Ovary (tissue), 7 donors: ENCODE measurements at regions not wholly inside any gene's neighbourhood (a gene's known extent, or its start where the extent isn't known, plus 50 kb on each side); places are given as distances from the start of the nearest gene placed in this dataset.

Source experiments
- DNase-seq, 5 donors: peaks; one replicate each; pipeline ENCODE4 v3.0.0-alpha.2; 2019 to 2020
- H3K27ac ChIP-seq, 2 donors: fragments of 200-600 bp; one replicate each; pipeline versions ENCODE4 v1.5.1 to v1.8.0; 2019 to 2022
- H3K27me3 ChIP-seq: fragments of 200-600 bp; one replicate; pipeline ENCODE4 v1.8.0; 2022
- H3K36me3 ChIP-seq: fragments of 200-600 bp; sonication (generic); one replicate; pipeline ENCODE4 v1.5.1; 2019
- H3K4me1 ChIP-seq: one replicate; pipeline ENCODE4 v1.8.1; 2013; ENCODE audit warnings: mild to moderate bottlenecking, moderate library complexity; ENCODE audit not compliant: insufficient read depth
- H3K4me3 ChIP-seq: fragments of 200-600 bp; sonication (generic); one replicate; pipeline ENCODE4 v1.5.1; 2017
- H3K9me3 ChIP-seq, 2 donors: fragments of 200-600 bp in 1 of 2; sonication (generic) in 1 of 2; one replicate each; pipeline versions ENCODE4 v1.5.1 to v1.8.1; 2013 to 2019; ENCODE audit warnings: mild to moderate bottlenecking in 1 of 2, moderate library complexity in 1 of 2
- EP300 ChIP-seq: sonication (generic); formaldehyde crosslinking; IDR thresholded peaks from one replicate; pipeline ENCODE4 v1.6.1; 2017; ENCODE audit warnings: antibody characterized with exemption
- POLR2A ChIP-seq: fragments of 450-650 bp; IDR thresholded peaks from one replicate; pipeline ENCODE4 v1.6.1; 2017; ENCODE audit warnings: antibody characterized with exemption, mild to moderate bottlenecking, moderate library complexity
- WGBS, 3 donors: extraction: QIAGEN DNeasy Blood & Tissue Kit in 1 of 3; methylation state at CpG; one replicate each; pipeline versions ENCODE4 v1.1.5 to v1.1.7; 2013 to 2017; 5-methylcytosine and 5-hydroxymethylcytosine counted together
- intact Hi-C, 4 donors: fragments of 100-400 bp; cut with DNase I; formaldehyde crosslinking; loops; one replicate each; pipeline versions ENCODE4 v1.11.0 to v1.15.1; 2022 to 2023
- TF ChIP-seq, protein P1 (sequence below), 3 donors: fragments of 450-650 bp in 2 of 3; fragments of 200-600 bp in 1 of 3; IDR thresholded peaks; one replicate each; pipeline versions ENCODE4 v1.5.1 to v1.8.0; 2016 to 2022; ENCODE audit warnings: antibody characterized with exemption in 3 of 3, mild to moderate bottlenecking in 1 of 3
- donor health status: DM: no; HTN: no; CAD: no; lungs with moderate emphysema.
- donor health status: DM: no; HTN: no; CAD: no.
- donor health status: Bipolar disorder and iron deficiency.
- donor health status: DM: no; HTN: no; CAD: no.
- donor health status: DM: yes; HTN: yes; CAD: no.

DNA sequence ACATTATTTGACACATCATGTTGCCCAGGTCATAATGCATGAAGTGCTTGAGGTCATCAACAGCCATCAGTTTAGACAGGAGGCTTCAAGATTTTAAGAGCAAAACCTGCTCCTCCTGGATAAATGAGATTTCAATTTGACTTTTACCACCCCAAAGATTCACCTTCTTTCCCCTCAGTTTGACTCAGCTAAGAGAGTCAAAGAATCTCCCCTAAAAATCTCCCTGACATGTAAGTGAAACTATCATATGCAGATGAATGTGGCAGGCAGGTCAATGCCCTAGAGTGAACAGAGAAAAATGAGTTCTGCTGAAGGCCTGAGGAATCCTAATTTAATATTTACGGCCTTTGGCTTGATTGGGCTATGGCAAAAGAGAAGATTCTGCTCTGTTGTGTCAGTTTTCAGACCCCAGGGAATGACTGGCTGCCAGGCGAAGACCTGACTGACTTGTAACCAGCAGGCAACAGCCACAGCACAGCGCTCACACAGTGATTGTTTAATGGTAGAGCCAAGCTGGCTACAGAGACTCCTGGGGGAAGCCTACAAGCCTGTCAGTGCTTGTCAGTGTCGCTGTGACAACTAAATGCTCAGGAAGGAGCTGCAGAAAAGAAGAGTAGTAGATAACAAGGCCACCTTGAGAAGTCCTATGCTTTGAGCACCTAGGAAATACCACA lies 491.2 kb upstream of the LRRC4C start:
- no peak for TF ChIP-seq POLR2A
- no peak for TF ChIP-seq EP300
- TF ChIP-seq, protein P1, sequence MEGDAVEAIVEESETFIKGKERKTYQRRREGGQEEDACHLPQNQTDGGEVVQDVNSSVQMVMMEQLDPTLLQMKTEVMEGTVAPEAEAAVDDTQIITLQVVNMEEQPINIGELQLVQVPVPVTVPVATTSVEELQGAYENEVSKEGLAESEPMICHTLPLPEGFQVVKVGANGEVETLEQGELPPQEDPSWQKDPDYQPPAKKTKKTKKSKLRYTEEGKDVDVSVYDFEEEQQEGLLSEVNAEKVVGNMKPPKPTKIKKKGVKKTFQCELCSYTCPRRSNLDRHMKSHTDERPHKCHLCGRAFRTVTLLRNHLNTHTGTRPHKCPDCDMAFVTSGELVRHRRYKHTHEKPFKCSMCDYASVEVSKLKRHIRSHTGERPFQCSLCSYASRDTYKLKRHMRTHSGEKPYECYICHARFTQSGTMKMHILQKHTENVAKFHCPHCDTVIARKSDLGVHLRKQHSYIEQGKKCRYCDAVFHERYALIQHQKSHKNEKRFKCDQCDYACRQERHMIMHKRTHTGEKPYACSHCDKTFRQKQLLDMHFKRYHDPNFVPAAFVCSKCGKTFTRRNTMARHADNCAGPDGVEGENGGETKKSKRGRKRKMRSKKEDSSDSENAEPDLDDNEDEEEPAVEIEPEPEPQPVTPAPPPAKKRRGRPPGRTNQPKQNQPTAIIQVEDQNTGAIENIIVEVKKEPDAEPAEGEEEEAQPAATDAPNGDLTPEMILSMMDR (IDR thresholded peaks at IDR 0.05): no peak
- intact Hi-C loops: no loop called here
- no peak overlapping the region for H3K4me3 ChIP-seq
- no peak for DNase-seq
- WGBS, 3 donors: 83 to 89% (median 86%) methylated on average over 4 of the region's 4 CpGs
- H3K27me3 ChIP-seq: no peaks in the 10 kb centered on the region
- no peaks in the 10 kb centered on the region for H3K36me3 ChIP-seq
- H3K9me3 ChIP-seq: no peaks in the 10 kb centered on the region
- H3K4me1 ChIP-seq: no peaks in the 10 kb centered on the region
- no peak overlapping the region for H3K27ac ChIP-seq

DNA sequence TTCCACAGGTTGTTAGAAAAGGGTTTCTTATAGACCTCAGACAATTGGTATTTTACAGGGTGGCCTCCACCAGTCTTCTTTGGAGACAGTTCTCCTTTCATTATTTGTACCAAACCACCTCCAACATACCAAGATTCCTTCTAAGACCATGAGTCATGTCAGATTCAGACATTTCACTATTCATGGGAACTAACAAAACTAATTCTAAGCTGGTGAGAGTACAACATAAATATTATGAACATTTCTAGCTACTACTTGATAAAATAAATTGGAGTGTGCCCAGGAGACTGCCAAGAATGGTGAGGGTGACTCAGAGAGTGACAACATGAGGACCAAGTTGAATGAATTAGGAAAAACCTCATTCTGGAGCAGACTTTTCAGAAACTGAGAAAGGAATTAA lies 494.6 kb upstream of the LRRC4C start:
- Histone ChIP-seq H3K4me1 (no peaks in the 10 kb centered on the region), H3K36me3 (no peaks in the 10 kb centered on the region), H3K4me3 (no peak overlapping the region), H3K27ac (no peak overlapping the region), H3K27me3 (no peaks in the 10 kb centered on the region), H3K9me3 (no peaks in the 10 kb centered on the region)
- TF ChIP-seq POLR2A: no peak
- TF ChIP-seq, protein P1 (IDR thresholded peaks at IDR 0.05): no peak
- TF ChIP-seq EP300: no peak
- DNase-seq: no peak
- intact Hi-C loops: no loop called here

- TF ChIP-seq EP300 (no peak), POLR2A (no peak)
- TF ChIP-seq, protein P1 (IDR thresholded peaks at IDR 0.05): no peak
- WGBS, 3 donors: 85 to 88% (median 88%) methylated on average over 2 of the region's 2 CpGs
- no peak overlapping the region for H3K27ac ChIP-seq
- H3K27me3 ChIP-seq: no peaks in the 10 kb centered on the region
- H3K4me1 ChIP-seq: no peaks in the 10 kb centered on the region
- no peaks in the 10 kb centered on the region for H3K9me3 ChIP-seq
- no peak overlapping the region for H3K4me3 ChIP-seq
- DNase-seq: no peak
- intact Hi-C loops: no loop called here
- H3K36me3 ChIP-seq: no peaks in the 10 kb centered on the region
Measured at GRCh38 chr11:41955066-41955465, 495.6 kb upstream of the LRRC4C start.

DNA sequence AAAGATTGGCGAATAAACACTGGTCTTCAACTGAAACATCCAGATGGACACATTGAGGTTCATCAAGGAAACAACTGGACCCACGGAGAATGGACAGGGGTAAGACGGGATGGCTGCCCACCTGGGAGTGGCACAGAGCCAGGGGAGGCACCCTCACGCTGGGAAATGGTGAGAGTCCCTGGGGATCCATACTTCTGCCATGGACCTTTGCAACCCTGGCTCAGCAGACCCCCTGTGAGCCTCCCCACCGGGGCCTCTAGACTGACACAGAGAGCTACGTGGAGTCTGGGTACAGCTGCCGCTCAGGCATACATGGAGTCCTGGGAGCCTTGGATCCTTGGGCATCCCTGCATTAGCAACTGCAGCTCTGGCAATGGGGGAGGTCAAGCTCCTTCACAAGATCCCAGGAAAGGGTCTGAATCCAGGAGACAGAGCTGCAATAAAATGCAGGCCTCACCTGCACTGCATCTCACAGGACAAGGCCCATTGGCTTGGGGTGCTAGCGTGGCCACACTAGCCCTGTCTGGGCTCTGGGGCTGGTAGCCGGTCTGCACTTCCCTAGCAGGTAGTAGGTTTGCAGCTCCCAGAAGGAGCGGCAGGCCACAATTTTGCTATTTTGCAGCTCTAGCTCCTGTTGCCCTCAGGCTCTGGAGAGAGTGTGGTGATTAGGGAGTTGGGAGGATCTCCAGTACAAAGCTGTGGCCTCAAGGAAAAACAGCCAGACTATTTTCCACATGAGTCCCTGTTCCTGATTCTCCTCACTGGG lies 496.4 kb upstream of the LRRC4C start:
- TF ChIP-seq, protein P1 (IDR thresholded peaks at IDR 0.05): no peak
- TF ChIP-seq POLR2A (no peak), EP300 (no peak)
- H3K36me3 ChIP-seq: no peaks in the 10 kb centered on the region
- no peak overlapping the region for H3K27ac ChIP-seq
- DNase-seq: no peak
- no peak overlapping the region for H3K4me3 ChIP-seq
- intact Hi-C loops: no loop called here
- WGBS, 3 donors: 86 to 91% (median 87%) methylated on average over 10 of the region's 10 CpGs
- no peaks in the 10 kb centered on the region for H3K9me3 ChIP-seq
- H3K27me3 ChIP-seq: no peaks in the 10 kb centered on the region
- H3K4me1 ChIP-seq: no peaks in the 10 kb centered on the region
